Suprapubic skin (tissue), 4 donors: ENCODE measurements at regions not wholly inside any gene's neighbourhood (a gene's known extent, or its start where the extent isn't known, plus 50 kb on each side); places are given as distances from the start of the nearest gene placed in this dataset.

Experiments
- EP300 ChIP-seq: sonication (generic); formaldehyde crosslinking; IDR thresholded peaks from one replicate; pipeline ENCODE4 v1.6.1; 2017; ENCODE audit warnings: antibody characterized with exemption
- POLR2A ChIP-seq, 2 donors: fragments of 450-650 bp; IDR thresholded peaks; one replicate each; pipeline ENCODE4 v1.6.1; 2017; ENCODE audit warnings: antibody characterized with exemption in 2 of 2, mild to moderate bottlenecking in 2 of 2, moderate library complexity in 2 of 2
- POLR2AphosphoS5 ChIP-seq, 3 donors: sonication (generic); formaldehyde crosslinking; IDR thresholded peaks; one replicate each; pipeline ENCODE4 v1.6.1; 2017; ENCODE audit warnings: antibody characterized with exemption in 3 of 3

- no peak for TF ChIP-seq POLR2A (IDR thresholded peaks at IDR 0.05)
- TF ChIP-seq POLR2AphosphoS5 (IDR thresholded peaks at IDR 0.05), result no peak
- no peak for TF ChIP-seq EP300
These were observed 372.3 kb downstream of the NDFIP2 start for GRCh38 chr13:79853251-79853650.
